SKM-1 treated with dmso at 0.1 percent for 144 hours (cell line): ENCODE measurements at regions not wholly inside any gene's neighbourhood (a gene's known extent, or its start where the extent isn't known, plus 50 kb on each side); places are given as distances from the start of the nearest gene placed in this dataset.

Experiments
- DNase-seq: peaks from one replicate; lab custom pipeline; 2025; ENCODE audit not compliant: unreplicated experiment; lab: John Stamatoyannopoulos, UW

DNA sequence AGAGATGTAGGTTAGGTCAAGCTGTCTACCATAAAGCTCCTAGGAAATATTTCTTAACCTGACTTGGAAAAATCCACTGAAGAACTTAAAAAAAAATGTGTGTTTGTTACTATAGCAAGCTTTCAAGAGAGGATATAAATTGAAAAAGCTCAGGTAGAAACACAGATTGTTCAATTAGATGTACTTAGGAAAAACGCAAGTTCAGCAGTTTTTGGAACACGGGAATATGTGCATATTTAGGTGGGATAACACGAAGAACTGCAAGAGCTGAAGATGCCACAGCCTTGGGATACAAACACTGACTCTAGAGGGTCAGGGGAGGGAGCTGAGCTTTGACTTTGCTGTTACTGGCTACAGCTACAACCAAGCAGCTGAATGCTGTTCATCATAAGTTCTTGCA, 77.8 kb upstream of the FSHB start:
- DNase-seq: no peak

DNA sequence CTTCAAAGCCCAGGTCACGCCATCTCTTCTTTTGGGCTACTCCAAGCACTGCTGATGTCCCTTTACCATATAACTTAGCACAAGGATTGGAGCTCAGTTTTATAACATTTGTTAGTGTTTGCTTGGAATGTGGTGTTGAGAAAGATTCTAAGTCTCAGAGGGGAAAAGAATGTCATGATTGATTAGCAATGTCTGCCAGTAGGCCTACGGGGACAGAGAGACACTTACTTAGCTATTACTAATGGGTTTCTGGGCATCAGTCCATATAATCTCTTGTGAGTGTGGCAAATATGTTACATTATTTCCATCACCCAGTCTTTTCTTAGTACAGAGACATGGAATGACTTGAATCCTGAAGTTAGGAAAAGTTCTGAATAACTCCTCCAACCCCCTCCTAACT, 75.4 kb upstream of the FSHB start:
- DNase-seq: no peak

- no peak for DNase-seq
These were observed 71.3 kb upstream of the FSHB start for GRCh38 chr11:30159546-30159945.

DNA sequence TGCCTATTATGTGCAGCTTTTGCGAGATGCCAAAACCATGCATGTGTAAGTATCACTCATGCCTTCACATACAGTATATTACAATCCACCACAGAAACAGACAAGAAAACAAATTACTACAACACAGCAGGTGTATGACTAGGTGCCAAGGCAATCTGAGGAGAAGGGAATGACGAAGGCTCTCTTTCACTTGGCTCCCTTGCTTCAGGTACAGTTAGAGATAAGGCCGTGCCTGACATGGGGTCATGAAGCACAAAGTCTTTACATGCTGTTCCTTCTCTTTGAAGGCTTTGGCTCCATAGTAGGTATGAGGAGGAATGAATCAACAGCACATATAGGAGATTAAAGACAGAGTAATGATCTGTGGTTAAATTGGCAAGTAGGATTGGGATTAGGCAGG, 65.2 kb upstream of the FSHB start:
- DNase-seq: no peak

- no peak for DNase-seq
These were observed 59.2 kb upstream of the FSHB start for GRCh38 chr11:30171661-30172060.

GRCh38 chr11:30172158-30172557, 58.7 kb upstream of the FSHB start:
- DNase-seq: no peak

GRCh38 chr11:30172883-30173311, 57.9 kb upstream of the FSHB start:
- DNase-seq: no peak

GRCh38 chr11:30174265-30175020, 56.4 kb upstream of the FSHB start:
- DNase-seq: no peak
